ENCODE measurements at regions not wholly inside any gene's neighbourhood (a gene's known extent, or its start where the extent isn't known, plus 50 kb on each side); places are given as distances from the start of the nearest gene placed in this dataset.

GRCh38 chr6:4666886-4667513 is 109.2 kb upstream of the CDYL start:
- TF ChIP-seq CTCF (IDR thresholded peaks at IDR 0.05; ENCODE audit: low read depth, low read length), result no peak
- TF ChIP-seq POLR2A (IDR thresholded peaks at IDR 0.05; ENCODE audit: extremely low read depth, insufficient read length), result no peak
- no peak for TF ChIP-seq MAX (IDR thresholded peaks at IDR 0.05; ENCODE audit: low read depth, low read length)
